Gastrocnemius medialis (tissue), 4 donors: ENCODE measurements at regions not wholly inside any gene's neighbourhood (a gene's known extent, or its start where the extent isn't known, plus 50 kb on each side); places are given as distances from the start of the nearest gene placed in this dataset.

Experiments
- ATAC-seq, 2 donors: fragments of 150-250 bp; one replicate each; pipeline ENCODE4 v1.9.1; 2016
- DNase-seq, 2 donors: peaks; one replicate each; pipeline ENCODE4 v3.0.0-alpha.2; 2019
- H3K27ac ChIP-seq, 4 donors: fragments of 200-600 bp; sonication (generic); 1 replicate in 1 of 4; 2 replicates in 3 of 4; pipeline ENCODE4 v1.5.1; 2016 to 2018; ENCODE audit warnings: mild to moderate bottlenecking in 2 of 4, moderate library complexity in 1 of 4
- H3K27me3 ChIP-seq, 3 donors: fragments of 200-600 bp; sonication (generic) in 2 of 3; 1 replicate in 1 of 3; 2 replicates in 2 of 3; pipeline versions ENCODE4 v1.5.1 to v1.6.0; 2016 to 2019; ENCODE audit warnings: mild to moderate bottlenecking in 1 of 3, moderate library complexity in 1 of 3
- H3K36me3 ChIP-seq, 2 donors: fragments of 200-600 bp; sonication (generic) in 1 of 2; one replicate each; pipeline ENCODE4 v1.5.1; 2017 to 2018
- H3K4me1 ChIP-seq, 2 donors: fragments of 200-600 bp; sonication (generic) in 1 of 2; one replicate each; pipeline ENCODE4 v1.5.1; 2016 to 2017; ENCODE audit warnings: mild to moderate bottlenecking in 2 of 2
- H3K4me3 ChIP-seq, 4 donors: fragments of 200-600 bp; sonication (generic) in 3 of 4; 1 replicate in 1 of 4; 2 replicates in 3 of 4; pipeline ENCODE4 v1.5.1; 2016 to 2019; ENCODE audit warnings: mild to moderate bottlenecking in 2 of 4
- H3K9me3 ChIP-seq, 3 donors: fragments of 200-600 bp; sonication (generic) in 2 of 3; 1 replicate in 1 of 3; 2 replicates in 2 of 3; pipeline ENCODE4 v1.5.1; 2016 to 2019
- CTCF ChIP-seq, 5 experiments: fragments of 450-650 bp in 3 of 5; fragments of 200-600 bp in 2 of 5; sonication (generic) in 2 of 5; IDR thresholded peaks in 4 of 5; conservative IDR thresholded peaks in 1 of 5; 1 replicate in 4 of 5; 2 replicates in 1 of 5; pipeline ENCODE4 v1.5.1; 2016 to 2019; ENCODE audit warnings: antibody characterized with exemption in 5 of 5, mild to moderate bottlenecking in 3 of 5, moderate library complexity in 3 of 5
- POLR2A ChIP-seq, 2 donors: fragments of 450-650 bp; IDR thresholded peaks; one replicate each; pipeline ENCODE4 v1.6.1; 2017; ENCODE audit warnings: antibody characterized with exemption in 2 of 2, mild to moderate bottlenecking in 2 of 2, moderate library complexity in 2 of 2
- in situ Hi-C, 4 donors: fragments of 200-750 bp; cut with MboI; loops; one replicate each; pipeline versions ENCODE4 v1.15.0 to v1.8.0; 2017; ENCODE audit warnings: low sequenced_read_pairs in 4 of 4
- intact Hi-C: fragments of 100-400 bp; cut with DNase I; formaldehyde crosslinking; loops from one replicate; pipeline ENCODE4 v1.15.1; 2023; ENCODE audit warnings: low total_unique reads

GRCh38 chr1:168942165-168942564 is 164.3 kb upstream of the ATP1B1 start:
- TF ChIP-seq POLR2A (IDR thresholded peaks at IDR 0.05) (no peak), CTCF (IDR thresholded peaks at IDR 0.05 in 4 of 5, conservative IDR thresholded peaks at IDR 0.05 in 1 of 5) (no peak)
- intact Hi-C loops: no loop called here

GRCh38 chr1:168945870-168946269 is 160.6 kb upstream of the ATP1B1 start:
- ATAC-seq: peak; percentile 76 to 96
- peak; percentile 48 to 66 for DNase-seq
- in situ Hi-C loops (no loop called here), intact Hi-C loops (loop anchor here (5.0 kb wide), 1 partner anchor 309 kb away; no protein-coding TSS in a partner anchor)
- Histone ChIP-seq H3K27ac (peak overlapping the region; percentile 38 to 72 (median 61)), H3K27me3 (no peaks in the 10 kb centered on the region), H3K4me1 (peaks cover 12 to 17% of the 10 kb centered on the region in 2 donors), H3K4me3 (no peak overlapping the region), H3K36me3 (no peaks in the 10 kb centered on the region), H3K9me3 (no peaks in the 10 kb centered on the region)
- TF ChIP-seq CTCF (IDR thresholded peaks at IDR 0.05 in 4 of 5, conservative IDR thresholded peaks at IDR 0.05 in 1 of 5) (no peak), POLR2A (IDR thresholded peaks at IDR 0.05) (no peak)

More at GRCh38 chr1:168942165-168942564, 164.3 kb upstream of the ATP1B1 start:
- Histone ChIP-seq H3K4me1 (peaks cover 12 to 17% of the 10 kb centered on the region in 2 donors), H3K27me3 (no peaks in the 10 kb centered on the region), H3K9me3 (no peaks in the 10 kb centered on the region), H3K36me3 (no peaks in the 10 kb centered on the region), H3K4me3 (no peak overlapping the region), H3K27ac (no peak overlapping the region)
- DNase-seq: no peak
- in situ Hi-C loops: no loop called here
- ATAC-seq: no peak

GRCh38 chr1:168947041-168947440 is 159.4 kb upstream of the ATP1B1 start:
- no peak for DNase-seq
- in situ Hi-C loops (no loop called here), intact Hi-C loops (loop anchor here (5.0 kb wide), 1 partner anchor 310 kb away; no protein-coding TSS in a partner anchor)
- no peak for TF ChIP-seq CTCF (IDR thresholded peaks at IDR 0.05 in 4 of 5, conservative IDR thresholded peaks at IDR 0.05 in 1 of 5)
- TF ChIP-seq POLR2A (IDR thresholded peaks at IDR 0.05): no peak
- Histone ChIP-seq H3K36me3 (no peaks in the 10 kb centered on the region), H3K27me3 (no peaks in the 10 kb centered on the region), H3K4me1 (peaks cover 12 to 17% of the 10 kb centered on the region in 2 donors), H3K9me3 (no peaks in the 10 kb centered on the region), H3K4me3 (no peak overlapping the region), H3K27ac (no peak overlapping the region)
- no peak for ATAC-seq

GRCh38 chr1:168949672-168950071 is 156.8 kb upstream of the ATP1B1 start:
- DNase-seq (no peak), ATAC-seq (no peak)
- intact Hi-C loops (loop anchor here (5.0 kb wide), 1 partner anchor 312 kb away; no protein-coding TSS in a partner anchor), in situ Hi-C loops (no loop called here)
- Histone ChIP-seq H3K4me1 (peaks cover 12 to 17% of the 10 kb centered on the region in 2 donors), H3K4me3 (no peak overlapping the region), H3K36me3 (no peaks in the 10 kb centered on the region), H3K27me3 (no peaks in the 10 kb centered on the region), H3K27ac (no peak overlapping the region), H3K9me3 (no peaks in the 10 kb centered on the region)
- TF ChIP-seq POLR2A (IDR thresholded peaks at IDR 0.05) (no peak), CTCF (IDR thresholded peaks at IDR 0.05 in 4 of 5, conservative IDR thresholded peaks at IDR 0.05 in 1 of 5) (no peak)

GRCh38 chr1:168957818-168958217 is 148.7 kb upstream of the ATP1B1 start:
- Histone ChIP-seq H3K36me3 (no peaks in the 10 kb centered on the region), H3K27me3 (no peaks in the 10 kb centered on the region), H3K4me1 (no peaks in the 10 kb centered on the region), H3K4me3 (no peak overlapping the region), H3K27ac (no peak overlapping the region), H3K9me3 (no peaks in the 10 kb centered on the region)
- in situ Hi-C loops (no loop called here), intact Hi-C loops (no loop called here)
- DNase-seq: no peak
- ATAC-seq: no peak
- TF ChIP-seq POLR2A (IDR thresholded peaks at IDR 0.05) (no peak), CTCF (IDR thresholded peaks at IDR 0.05 in 4 of 5, conservative IDR thresholded peaks at IDR 0.05 in 1 of 5) (no peak)
